ENCODE measurements at regions not wholly inside any gene's neighbourhood (a gene's known extent, or its start where the extent isn't known, plus 50 kb on each side); places are given as distances from the start of the nearest gene placed in this dataset.

DNA sequence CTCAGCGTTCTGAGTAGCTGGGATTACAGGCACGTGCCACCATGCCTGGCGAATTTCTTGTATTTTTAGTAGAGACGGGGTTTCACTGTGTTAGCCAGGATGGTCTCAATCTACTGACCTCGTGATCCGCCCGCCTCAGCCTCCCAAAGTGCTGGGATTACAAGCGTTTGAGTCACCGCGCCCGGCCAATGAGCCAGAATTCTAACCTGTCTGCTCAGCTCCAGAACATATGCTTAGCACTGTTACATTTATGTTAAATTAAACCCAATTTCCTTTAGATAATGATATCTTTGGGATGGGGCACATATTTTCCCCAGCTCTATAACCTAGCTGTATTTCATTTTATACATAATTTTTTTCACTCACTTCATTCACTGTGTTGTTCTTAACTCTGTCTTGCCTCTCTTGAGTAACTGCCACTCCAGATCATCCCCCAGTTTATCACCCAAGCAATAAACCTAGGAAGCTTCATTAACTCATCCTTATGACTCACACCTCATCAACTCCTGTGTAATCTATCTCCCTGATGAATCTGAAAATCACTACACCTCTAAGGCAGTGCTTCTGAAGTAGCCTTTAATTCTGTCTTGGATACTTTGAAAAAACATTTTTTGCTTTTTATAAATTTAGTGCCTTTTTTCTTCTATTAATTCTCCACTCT lies 559.7 kb upstream of the ZWINT start:
- Histone ChIP-seq H3K27ac (ENCODE audit: low read depth, low read length) (no peak overlapping the region), H3K4me1 (ENCODE audit: insufficient read depth, low read length) (no peaks in the 10 kb centered on the region), H3K27me3 (ENCODE audit: insufficient read depth, low read length) (no peaks in the 10 kb centered on the region), H3K9me3 (ENCODE audit: insufficient read depth, low read depth, low read length) (peaks cover 8% of the 10 kb centered on the region; the same call in 1 of the 2 replicates), H3K4me3 (ENCODE audit: low read length) (no peak overlapping the region), H3K36me3 (ENCODE audit: insufficient read depth, low read length) (no peaks in the 10 kb centered on the region), H3K9ac (ENCODE audit: low read depth, low read length) (no peak overlapping the region)
- WGBS = 91% methylated on average over 11 of the region's 11 CpGs

DNA sequence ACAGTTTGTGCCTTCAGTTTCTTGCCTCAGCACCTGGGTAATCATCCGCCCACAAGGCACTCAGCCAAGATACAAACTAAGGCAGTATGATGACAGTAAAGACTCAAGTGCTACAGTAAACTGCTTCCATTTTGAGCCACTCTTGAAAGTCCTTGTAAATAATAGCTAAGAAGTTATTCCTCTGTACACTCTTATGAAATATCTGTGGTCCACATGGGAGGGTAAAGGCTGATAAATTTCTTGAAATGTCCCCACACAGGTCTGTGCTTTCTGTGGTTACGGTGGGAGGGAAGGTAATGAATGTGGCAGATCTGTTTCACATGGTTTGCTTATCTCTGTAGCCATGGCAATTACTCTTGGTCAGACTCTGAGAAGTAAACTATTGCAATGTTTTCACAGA lies 551.0 kb upstream of the ZWINT start:
- no peaks in the 10 kb centered on the region for H3K9me3 ChIP-seq (ENCODE audit: insufficient read depth, low read depth, low read length)
- H3K4me1 ChIP-seq (ENCODE audit: insufficient read depth, low read length) = no peaks in the 10 kb centered on the region
- no peaks in the 10 kb centered on the region for H3K27me3 ChIP-seq (ENCODE audit: insufficient read depth, low read length)
- no peak overlapping the region for H3K4me3 ChIP-seq (ENCODE audit: low read length)
- 100% methylated on average over 2 of the region's 2 CpGs for WGBS
- no peaks in the 10 kb centered on the region for H3K36me3 ChIP-seq (ENCODE audit: insufficient read depth, low read length)
- no peak overlapping the region for H3K9ac ChIP-seq (ENCODE audit: low read depth, low read length)
- no peak overlapping the region for H3K27ac ChIP-seq (ENCODE audit: low read depth, low read length)

DNA sequence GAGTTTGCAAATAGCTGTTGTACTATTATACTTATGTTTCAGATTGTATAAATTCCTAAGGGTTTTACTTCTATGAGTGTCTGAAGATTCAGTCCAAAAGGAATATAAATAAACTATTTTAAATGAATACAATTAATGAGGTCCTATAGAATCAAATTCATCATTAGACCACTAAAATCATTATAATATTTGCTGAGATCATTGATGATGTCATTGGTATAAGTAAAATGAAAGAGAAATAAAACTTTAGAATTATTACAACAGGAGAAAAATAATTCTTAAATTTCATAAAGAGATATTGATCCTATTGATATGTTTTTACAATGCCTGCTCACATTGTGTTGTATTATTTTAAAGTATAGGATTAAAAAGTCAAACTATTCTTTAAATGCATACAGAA lies 544.0 kb upstream of the ZWINT start:
- Histone ChIP-seq H3K27ac (ENCODE audit: low read depth, low read length) (no peak overlapping the region), H3K4me1 (ENCODE audit: insufficient read depth, low read length) (no peaks in the 10 kb centered on the region), H3K9me3 (ENCODE audit: insufficient read depth, low read depth, low read length) (no peaks in the 10 kb centered on the region), H3K9ac (ENCODE audit: low read depth, low read length) (no peak overlapping the region), H3K36me3 (ENCODE audit: insufficient read depth, low read length) (no peaks in the 10 kb centered on the region), H3K4me3 (ENCODE audit: low read length) (no peak overlapping the region), H3K27me3 (ENCODE audit: insufficient read depth, low read length) (no peaks in the 10 kb centered on the region)

DNA sequence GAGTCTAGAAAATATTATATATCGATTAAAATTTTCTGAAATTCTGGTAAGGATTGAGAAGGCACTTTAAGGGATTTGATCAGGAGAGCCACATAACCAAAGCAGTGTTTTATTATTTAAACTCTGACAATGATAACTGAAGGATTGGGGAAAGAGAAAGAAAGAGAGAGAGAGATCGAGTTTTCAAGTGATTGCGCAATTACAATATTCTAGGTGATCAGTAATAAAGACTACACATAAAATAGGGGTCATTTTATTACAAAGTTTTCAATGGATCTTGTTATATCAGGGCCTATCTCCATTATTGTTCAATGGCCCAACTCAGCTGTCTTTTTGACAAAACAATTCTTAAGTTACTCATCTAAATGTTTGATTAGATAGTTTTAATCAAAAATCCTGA lies 541.5 kb upstream of the ZWINT start:
- no peaks in the 10 kb centered on the region for H3K27me3 ChIP-seq (ENCODE audit: insufficient read depth, low read length)
- H3K9me3 ChIP-seq (ENCODE audit: insufficient read depth, low read depth, low read length) = no peaks in the 10 kb centered on the region
- no peak overlapping the region for H3K4me3 ChIP-seq (ENCODE audit: low read length)
- H3K36me3 ChIP-seq (ENCODE audit: insufficient read depth, low read length) = no peaks in the 10 kb centered on the region
- no peak overlapping the region for H3K27ac ChIP-seq (ENCODE audit: low read depth, low read length)
- no peak overlapping the region for H3K9ac ChIP-seq (ENCODE audit: low read depth, low read length)
- WGBS = 100% methylated on average over 1 of the region's 3 CpGs
- no peaks in the 10 kb centered on the region for H3K4me1 ChIP-seq (ENCODE audit: insufficient read depth, low read length)

DNA sequence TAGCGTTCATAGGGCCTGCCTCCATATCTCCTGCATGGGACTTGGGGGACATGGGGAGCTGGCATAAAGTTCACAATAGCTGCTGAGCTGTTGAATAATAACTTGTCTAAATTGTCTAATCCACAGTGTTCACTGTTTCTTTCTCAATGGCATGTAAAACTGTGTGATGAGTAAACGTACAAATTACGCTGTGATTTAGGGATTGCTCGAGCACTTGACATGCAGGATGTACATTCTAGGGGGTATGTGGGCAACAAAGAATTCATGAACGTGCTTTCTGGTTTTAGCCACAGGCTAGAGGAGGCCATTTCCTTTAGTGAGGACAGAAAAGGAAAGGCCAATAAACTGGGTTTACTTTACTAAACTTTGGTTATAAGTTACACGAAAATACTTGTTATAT lies 534.2 kb upstream of the ZWINT start:
- Histone ChIP-seq H3K4me1 (ENCODE audit: insufficient read depth, low read length) (no peaks in the 10 kb centered on the region), H3K27me3 (ENCODE audit: insufficient read depth, low read length) (no peaks in the 10 kb centered on the region), H3K4me3 (ENCODE audit: low read length) (no peak overlapping the region), H3K9me3 (ENCODE audit: insufficient read depth, low read depth, low read length) (no peaks in the 10 kb centered on the region), H3K9ac (ENCODE audit: low read depth, low read length) (no peak overlapping the region), H3K36me3 (ENCODE audit: insufficient read depth, low read length) (no peaks in the 10 kb centered on the region), H3K27ac (ENCODE audit: low read depth, low read length) (no peak overlapping the region)
- WGBS = 94% methylated on average over 5 of the region's 6 CpGs

DNA sequence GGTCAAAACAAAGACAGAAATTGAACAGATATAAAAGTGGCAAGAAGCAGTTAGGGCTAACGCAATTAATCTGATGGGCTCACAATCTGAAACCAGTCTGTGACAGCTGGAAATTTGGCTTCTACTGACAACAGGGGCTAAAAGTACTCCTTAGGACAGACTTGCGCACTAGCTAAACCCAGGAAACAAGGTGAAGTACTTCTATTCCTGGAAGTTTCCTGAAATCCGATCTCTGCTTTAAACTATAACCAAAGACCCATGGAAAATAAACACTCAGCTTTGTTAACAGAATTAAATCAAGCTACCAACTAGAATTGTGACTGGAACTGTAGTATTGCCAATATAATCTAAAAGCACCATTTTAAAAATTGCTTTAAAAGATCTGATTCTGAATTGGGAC lies 520.2 kb upstream of the ZWINT start:
- Histone ChIP-seq H3K36me3 (ENCODE audit: insufficient read depth, low read length) (no peaks in the 10 kb centered on the region), H3K27ac (ENCODE audit: low read depth, low read length) (no peak overlapping the region), H3K9ac (ENCODE audit: low read depth, low read length) (no peak overlapping the region), H3K27me3 (ENCODE audit: insufficient read depth, low read length) (no peaks in the 10 kb centered on the region), H3K9me3 (ENCODE audit: insufficient read depth, low read depth, low read length) (no peaks in the 10 kb centered on the region), H3K4me1 (ENCODE audit: insufficient read depth, low read length) (no peaks in the 10 kb centered on the region), H3K4me3 (ENCODE audit: low read length) (no peak overlapping the region)
- 93% methylated on average over 3 of the region's 3 CpGs for WGBS

DNA sequence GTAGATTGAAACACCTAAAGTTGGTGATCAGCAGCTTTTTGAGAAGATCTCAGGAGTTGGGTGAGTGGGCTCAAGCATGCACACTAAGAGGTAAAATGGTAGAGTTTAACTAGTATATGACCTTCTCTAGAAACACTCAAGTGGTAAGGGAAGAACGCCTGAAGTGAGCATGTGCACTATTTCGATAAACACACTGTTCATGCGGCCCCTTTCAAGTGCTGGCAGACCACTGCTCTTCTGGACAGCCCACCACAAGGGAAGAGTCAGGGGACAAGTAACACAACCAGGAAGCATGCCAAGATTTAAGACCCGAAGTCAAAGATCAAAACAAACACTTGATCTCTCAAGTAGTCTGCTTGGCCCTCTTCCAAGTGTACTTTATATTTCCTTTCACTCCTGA lies 519.5 kb upstream of the ZWINT start:
- H3K4me3 ChIP-seq (ENCODE audit: low read length) = no peak overlapping the region
- no peaks in the 10 kb centered on the region for H3K4me1 ChIP-seq (ENCODE audit: insufficient read depth, low read length)
- no peaks in the 10 kb centered on the region for H3K9me3 ChIP-seq (ENCODE audit: insufficient read depth, low read depth, low read length)
- H3K9ac ChIP-seq (ENCODE audit: low read depth, low read length) = no peak overlapping the region
- no peaks in the 10 kb centered on the region for H3K36me3 ChIP-seq (ENCODE audit: insufficient read depth, low read length)
- no peaks in the 10 kb centered on the region for H3K27me3 ChIP-seq (ENCODE audit: insufficient read depth, low read length)
- no peak overlapping the region for H3K27ac ChIP-seq (ENCODE audit: low read depth, low read length)
- WGBS = 93% methylated on average over 4 of the region's 4 CpGs

DNA sequence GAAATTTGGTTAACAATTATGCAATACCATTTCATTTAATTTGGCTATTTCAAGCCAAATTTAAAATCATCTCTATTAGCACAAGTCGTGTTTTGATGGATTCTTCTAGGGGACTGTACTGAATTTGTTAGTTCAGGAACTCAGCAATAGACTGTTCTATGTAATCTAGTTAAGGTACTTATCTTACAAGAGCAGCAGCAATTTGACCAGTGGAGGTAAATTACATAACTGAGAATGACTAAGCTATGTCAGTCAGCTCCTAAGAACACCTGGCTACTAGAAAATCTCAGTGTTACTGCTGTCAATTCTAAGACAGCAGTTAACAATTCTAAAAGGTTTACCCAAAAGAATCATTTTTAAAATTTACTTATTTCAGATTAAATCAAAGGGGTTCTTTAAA lies 513.9 kb upstream of the ZWINT start:
- H3K36me3 ChIP-seq (ENCODE audit: insufficient read depth, low read length) = no peaks in the 10 kb centered on the region
- no peak overlapping the region for H3K9ac ChIP-seq (ENCODE audit: low read depth, low read length)
- H3K4me1 ChIP-seq (ENCODE audit: insufficient read depth, low read length) = no peaks in the 10 kb centered on the region
- no peak overlapping the region for H3K27ac ChIP-seq (ENCODE audit: low read depth, low read length)
- H3K9me3 ChIP-seq (ENCODE audit: insufficient read depth, low read depth, low read length) = no peaks in the 10 kb centered on the region
- WGBS = no CpG with 5 or more reads among the region's 1 CpG
- H3K4me3 ChIP-seq (ENCODE audit: low read length) = no peak overlapping the region
- no peaks in the 10 kb centered on the region for H3K27me3 ChIP-seq (ENCODE audit: insufficient read depth, low read length)

DNA sequence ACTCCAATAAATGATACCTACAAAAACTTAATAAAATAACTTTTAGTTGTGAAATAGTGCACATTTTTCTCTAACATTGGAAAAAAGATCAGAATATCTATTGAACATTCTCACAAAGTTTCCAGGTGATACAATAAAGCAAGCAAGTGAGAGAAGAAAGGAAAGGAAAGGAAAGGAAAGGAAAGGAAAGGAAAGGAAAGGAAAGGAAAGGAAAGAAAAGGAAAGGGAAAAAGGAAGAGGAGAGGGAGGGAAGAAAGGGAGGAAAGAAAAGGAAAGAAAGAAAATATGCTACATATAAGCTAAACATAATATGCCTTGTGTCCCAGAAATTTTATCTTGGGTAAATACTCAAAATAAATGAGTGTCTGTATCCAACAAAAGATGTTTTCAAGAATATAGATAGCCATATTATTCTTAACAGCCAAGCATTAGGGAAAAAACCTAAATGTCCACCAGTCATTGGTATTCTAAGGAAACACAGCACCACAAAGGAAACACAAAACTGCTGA lies 510.2 kb upstream of the ZWINT start:
- Histone ChIP-seq H3K27me3 (ENCODE audit: insufficient read depth, low read length) (no peaks in the 10 kb centered on the region), H3K9ac (ENCODE audit: low read depth, low read length) (no peak overlapping the region), H3K9me3 (ENCODE audit: insufficient read depth, low read depth, low read length) (no peaks in the 10 kb centered on the region), H3K27ac (ENCODE audit: low read depth, low read length) (no peak overlapping the region), H3K4me1 (ENCODE audit: insufficient read depth, low read length) (peaks cover 8% of the 10 kb centered on the region; the same call in 1 of the 2 replicates), H3K36me3 (ENCODE audit: insufficient read depth, low read length) (no peaks in the 10 kb centered on the region), H3K4me3 (ENCODE audit: low read length) (no peak overlapping the region)

DNA sequence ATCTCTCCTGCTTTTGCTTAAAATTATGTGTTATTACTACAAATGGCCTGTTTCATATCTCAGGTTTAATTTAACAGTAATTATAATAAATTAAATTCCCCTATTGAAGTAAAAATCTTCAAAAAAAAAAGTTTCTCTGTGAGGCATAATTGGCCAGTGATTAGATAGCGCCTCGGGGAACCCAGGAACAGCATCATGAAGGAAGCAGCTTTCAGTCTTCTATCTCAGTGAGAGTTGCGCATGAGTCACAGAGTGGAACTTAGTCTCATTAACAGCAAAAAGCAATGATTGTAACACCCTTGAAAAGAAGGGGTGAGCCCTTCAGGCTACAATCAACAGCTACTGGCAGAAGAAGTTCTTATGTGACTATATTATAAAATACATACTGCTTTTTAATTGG lies 506.2 kb upstream of the ZWINT start:
- Histone ChIP-seq H3K27me3 (ENCODE audit: insufficient read depth, low read length) (no peaks in the 10 kb centered on the region), H3K4me1 (ENCODE audit: insufficient read depth, low read length) (peaks cover 8% of the 10 kb centered on the region; the same call in 1 of the 2 replicates)
- WGBS = 88% methylated on average over 3 of the region's 3 CpGs

DNA sequence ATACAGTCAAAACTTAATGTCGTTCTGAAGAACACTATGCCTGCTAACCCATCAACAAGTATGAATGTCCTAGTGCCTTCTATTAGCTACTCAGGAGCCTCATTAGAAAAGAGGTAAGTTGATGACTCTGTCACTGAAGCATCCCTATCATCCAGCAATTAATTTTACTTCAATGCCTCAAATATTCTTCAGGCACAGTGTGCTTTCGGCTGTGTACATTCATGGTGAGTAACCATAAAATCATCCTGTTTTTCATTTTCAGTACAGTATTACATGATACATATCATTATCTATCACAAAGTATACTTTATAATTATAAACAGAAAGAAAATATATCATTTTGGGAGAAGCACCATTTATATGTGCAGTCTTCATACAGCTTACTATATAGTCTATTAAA lies 495.5 kb upstream of the ZWINT start:
- Histone ChIP-seq H3K4me3 (ENCODE audit: low read length) (no peak overlapping the region), H3K36me3 (ENCODE audit: insufficient read depth, low read length) (no peaks in the 10 kb centered on the region), H3K27me3 (ENCODE audit: insufficient read depth, low read length) (no peaks in the 10 kb centered on the region), H3K27ac (ENCODE audit: low read depth, low read length) (no peak overlapping the region), H3K9me3 (ENCODE audit: insufficient read depth, low read depth, low read length) (no peaks in the 10 kb centered on the region), H3K4me1 (ENCODE audit: insufficient read depth, low read length) (no peaks in the 10 kb centered on the region), H3K9ac (ENCODE audit: low read depth, low read length) (no peak overlapping the region)
- WGBS = 100% methylated on average over 2 of the region's 2 CpGs

More for the DNA sequence above, 506.2 kb upstream of the ZWINT start:
- Histone ChIP-seq H3K9ac (ENCODE audit: low read depth, low read length) (no peak overlapping the region), H3K4me3 (ENCODE audit: low read length) (no peak overlapping the region), H3K27ac (ENCODE audit: low read depth, low read length) (no peak overlapping the region), H3K9me3 (ENCODE audit: insufficient read depth, low read depth, low read length) (no peaks in the 10 kb centered on the region), H3K36me3 (ENCODE audit: insufficient read depth, low read length) (no peaks in the 10 kb centered on the region)

DNA sequence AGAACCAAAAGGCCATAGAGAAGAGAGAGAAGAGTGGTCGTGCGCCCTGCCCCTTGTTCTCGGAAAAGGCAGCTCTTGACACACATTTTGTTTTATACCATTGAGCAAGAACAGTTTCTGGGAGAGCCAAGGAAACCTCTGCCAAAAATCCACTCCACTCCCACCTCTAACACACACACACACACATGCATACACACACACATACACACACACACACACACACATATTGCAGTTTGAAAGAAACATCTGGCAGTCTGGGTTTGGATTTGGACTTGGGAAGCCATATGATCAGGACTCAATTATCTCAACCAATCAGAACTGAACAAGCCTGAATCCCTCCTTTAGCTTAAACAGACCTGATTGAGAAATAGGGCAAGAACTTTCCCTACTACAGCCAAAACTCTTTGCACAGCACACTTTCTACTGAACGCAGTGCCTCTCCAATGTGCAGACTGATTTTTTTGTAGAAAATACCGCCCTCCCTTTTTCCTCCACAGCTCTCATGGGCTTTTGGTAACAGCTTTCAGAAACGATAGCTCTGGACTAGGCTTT lies 484.0 kb upstream of the ZWINT start:
- H3K27ac ChIP-seq (ENCODE audit: low read depth, low read length) = no peak overlapping the region
- WGBS = 98% methylated on average over 6 of the region's 6 CpGs
- H3K9me3 ChIP-seq (ENCODE audit: insufficient read depth, low read depth, low read length) = no peaks in the 10 kb centered on the region
- no peak overlapping the region for H3K4me3 ChIP-seq (ENCODE audit: low read length)
- H3K36me3 ChIP-seq (ENCODE audit: insufficient read depth, low read length) = no peaks in the 10 kb centered on the region
- no peaks in the 10 kb centered on the region for H3K4me1 ChIP-seq (ENCODE audit: insufficient read depth, low read length)
- no peaks in the 10 kb centered on the region for H3K27me3 ChIP-seq (ENCODE audit: insufficient read depth, low read length)
- no peak overlapping the region for H3K9ac ChIP-seq (ENCODE audit: low read depth, low read length)
